ENCODE measurements at regions not wholly inside any gene's neighbourhood (a gene's known extent, or its start where the extent isn't known, plus 50 kb on each side); places are given as distances from the start of the nearest gene placed in this dataset.

- no peak; the same call in 1 of the 2 replicates for TF ChIP-seq GATA2 (IDR thresholded peaks at IDR 0.05; ENCODE audit: low read depth, low read length)
- no peak for TF ChIP-seq GATA3 (IDR thresholded peaks at IDR 0.05; ENCODE audit: low read depth, low read length)
Measured at GRCh38 chr3:13950042-13950441, 70.2 kb upstream of the WNT7A start.

Measured in SH-SY5Y (cell line).